GM23338 (cell line): ENCODE measurements at regions not wholly inside any gene's neighbourhood (a gene's known extent, or its start where the extent isn't known, plus 50 kb on each side); places are given as distances from the start of the nearest gene placed in this dataset.

ENCODE experiments used
- ATAC-seq: fragments of 200-7000 bp; cut with Tn5 transposase; 3 replicates; pipeline ENCODE4 v1.9.1; 2020
- DNase-seq: peaks from one replicate; pipeline ENCODE4 v3.0.0-alpha.2; 2015; ENCODE audit warnings: low spot score
- H2AFZ ChIP-seq: fragments of 200-600 bp; sonication (generic); 2 replicates; pipeline ENCODE4 v1.8.0; 2016; ENCODE audit warnings: antibody characterized with exemption, mild to moderate bottlenecking, moderate library complexity
- H3F3A ChIP-seq: fragments of 200-600 bp; sonication (generic); replicated peaks from 2 replicates; pipeline ENCODE4 v1.8.0; 2017; ENCODE audit warnings: antibody characterized with exemption, mixed run types, low read depth
- H3K27ac ChIP-seq: fragments of 200-600 bp; sonication (generic); 2 replicates; pipeline ENCODE4 v1.6.1; 2016; ENCODE audit warnings: low read depth
- H3K27me3 ChIP-seq: fragments of 200-600 bp; sonication (generic); 2 replicates; pipeline ENCODE4 v1.8.0; 2016; ENCODE audit warnings: mild to moderate bottlenecking, mixed run types, moderate library complexity; ENCODE audit not compliant: insufficient read depth
- H3K36me3 ChIP-seq: fragments of 200-600 bp; sonication (generic); 2 replicates; pipeline ENCODE4 v1.8.0; 2016; ENCODE audit warnings: mild to moderate bottlenecking; ENCODE audit not compliant: insufficient read depth
- H3K4me1 ChIP-seq: fragments of 200-600 bp; sonication (generic); 2 replicates; pipeline ENCODE4 v1.8.0; 2016; ENCODE audit warnings: mild to moderate bottlenecking, moderate library complexity; ENCODE audit not compliant: insufficient read depth
- H3K4me2 ChIP-seq: fragments of 200-600 bp; sonication (generic); 2 replicates; pipeline ENCODE4 v1.7.1; 2017; ENCODE audit warnings: mixed run types
- H3K4me3 ChIP-seq: fragments of 200-600 bp; sonication (generic); 2 replicates; pipeline ENCODE4 v1.6.1; 2016; ENCODE audit warnings: mixed run types
- H3K79me2 ChIP-seq: fragments of 200-600 bp; sonication (generic); replicated peaks from 2 replicates; pipeline ENCODE4 v1.8.0; 2017; ENCODE audit warnings: mild to moderate bottlenecking; ENCODE audit not compliant: insufficient read depth
- H3K9me2 ChIP-seq: fragments of 200-600 bp; sonication (generic); 2 replicates; pipeline ENCODE4 v1.8.0; 2017; ENCODE audit not compliant: insufficient read depth
- H4K20me1 ChIP-seq: fragments of 200-600 bp; sonication (generic); replicated peaks from 2 replicates; pipeline ENCODE4 v1.8.0; 2017; ENCODE audit warnings: mild to moderate bottlenecking; ENCODE audit not compliant: insufficient read depth
- H3K27ac Mint-ChIP-seq: 2 replicates; pipeline ENCODE4 v1.8.0; 2020; ENCODE audit warnings: inconsistent platforms, mild to moderate bottlenecking, moderate library complexity, mixed read lengths
- H3K27me3 Mint-ChIP-seq: 3 replicates; pipeline ENCODE4 v1.8.0; 2022; ENCODE audit warnings: low read depth, mild to moderate bottlenecking, moderate library complexity, mixed read lengths, inconsistent platforms; ENCODE audit not compliant: insufficient read depth, poor library complexity
- H3K36me3 Mint-ChIP-seq: 3 replicates; pipeline ENCODE4 v1.8.0; 2021; ENCODE audit warnings: low read depth, mild to moderate bottlenecking, inconsistent platforms, moderate library complexity, mixed read lengths
- H3K4me1 Mint-ChIP-seq: 3 replicates; pipeline ENCODE4 v1.8.0; 2020; ENCODE audit warnings: mild to moderate bottlenecking, inconsistent platforms, mixed read lengths
- H3K4me3 Mint-ChIP-seq: 3 replicates; pipeline ENCODE4 v1.8.0; 2021; ENCODE audit warnings: moderate library complexity, mild to moderate bottlenecking, inconsistent platforms, mixed read lengths
- H3K9me3 Mint-ChIP-seq: 3 replicates; pipeline ENCODE4 v1.8.0; 2020; ENCODE audit warnings: moderate library complexity, mild to moderate bottlenecking, inconsistent platforms, mixed read lengths
- CREB1 ChIP-seq: fragments of 250-450 bp; sonication (Bioruptor Pico); IDR thresholded peaks from 2 replicates; pipeline ENCODE4 v1.5.0; 2020; ENCODE audit warnings: low read depth, mild to moderate bottlenecking, moderate library complexity
- CTCF ChIP-seq, 2 experiments: fragments of 200-600 bp in 1 of 2; sonication (generic) in 1 of 2; conservative IDR thresholded peaks; 2 replicates each; pipeline versions ENCODE4 v1.5.1 to v1.6.1; 2016 to 2017; ENCODE audit warnings: antibody characterized with exemption in 2 of 2, low read depth in 2 of 2, mild to moderate bottlenecking in 2 of 2, moderate library complexity in 1 of 2
- ETS1 ChIP-seq: IDR thresholded peaks from 2 replicates; pipeline ENCODE4 v1.6.1; 2016; ENCODE audit warnings: antibody characterized with exemption
- EZH2 ChIP-seq: fragments of 200-600 bp; sonication (generic); IDR thresholded peaks from one replicate; pipeline ENCODE4 v1.8.0; 2017; ENCODE audit warnings: antibody characterized with exemption, mild to moderate bottlenecking, low read depth; ENCODE audit not compliant: unreplicated experiment
- REST ChIP-seq: IDR thresholded peaks from one replicate; pipeline ENCODE4 v1.6.1; 2018; ENCODE audit warnings: antibody characterized with exemption; ENCODE audit not compliant: unreplicated experiment
- STAT1 ChIP-seq: IDR thresholded peaks from one replicate; pipeline ENCODE4 v1.6.1; 2016; ENCODE audit warnings: antibody characterized with exemption; ENCODE audit not compliant: unreplicated experiment
- ZNF114 ChIP-seq: fragments of 250-450 bp; sonication (Bioruptor Pico); IDR thresholded peaks from 2 replicates; pipeline ENCODE4 v1.5.0; 2020; ENCODE audit warnings: mild to moderate bottlenecking, moderate library complexity
- ZNF331 ChIP-seq: fragments of 250-450 bp; sonication (Bioruptor Pico); IDR thresholded peaks from 2 replicates; pipeline ENCODE4 v1.5.0; 2020; ENCODE audit warnings: low read depth, mild to moderate bottlenecking, moderate library complexity
- ZNF462 ChIP-seq: fragments of 250-450 bp; sonication (Bioruptor Pico); IDR thresholded peaks from 2 replicates; pipeline ENCODE4 v1.5.0; 2020; ENCODE audit warnings: mild to moderate bottlenecking, moderate library complexity

- 0 out of 2 replicates have a peak, but pooled peaks cover 4% of the 10 kb centered on the region for H3K9me2 ChIP-seq
- H3K27me3 Mint-ChIP-seq: peaks cover 5% of the 10 kb centered on the region
- H3K4me1 ChIP-seq: no peaks in the 10 kb centered on the region
- H3K36me3 Mint-ChIP-seq: no peaks in the 10 kb centered on the region
- H3F3A ChIP-seq: no peaks in the 10 kb centered on the region
- no peak for ATAC-seq
- no peak overlapping the region for H3K4me2 ChIP-seq
- H4K20me1 ChIP-seq: no peaks in the 10 kb centered on the region
- TF ChIP-seq ETS1: no peak
- TF ChIP-seq ZNF462 (CRISPR knock-in tag): no peak
- TF ChIP-seq CTCF (conservative IDR thresholded peaks at IDR 0.05; ENCODE audit: low read depth in 2 of 2): no peak
- no peak for TF ChIP-seq CREB1
- TF ChIP-seq EZH2: no peak
- no peak for TF ChIP-seq REST
- TF ChIP-seq ZNF114 (CRISPR knock-in tag): no peak
- TF ChIP-seq ZNF331 (CRISPR knock-in tag): no peak
- TF ChIP-seq STAT1: no peak
- no peaks in the 10 kb centered on the region for H3K36me3 ChIP-seq
- DNase-seq: no peak
- no peak overlapping the region for H2AFZ ChIP-seq
- no peak overlapping the region for H3K27ac Mint-ChIP-seq
- peaks cover 3% of the 10 kb centered on the region; the same call in 1 of the 3 replicates for H3K9me3 Mint-ChIP-seq
- H3K4me1 Mint-ChIP-seq: peaks cover 4% of the 10 kb centered on the region; the same call in 2 of the 3 replicates
- H3K4me3 Mint-ChIP-seq: no peak overlapping the region
- no peak overlapping the region for H3K4me3 ChIP-seq
- no peaks in the 10 kb centered on the region for H3K79me2 ChIP-seq
- H3K27ac ChIP-seq: no peak overlapping the region
- H3K27me3 ChIP-seq: no peaks in the 10 kb centered on the region
These were observed 302.9 kb downstream of the NSG2 start for GRCh38 chr5:174348311-174348981.
